Fibroblast of the aortic adventitia (primary cell): ENCODE measurements at regions not wholly inside any gene's neighbourhood (a gene's known extent, or its start where the extent isn't known, plus 50 kb on each side); places are given as distances from the start of the nearest gene placed in this dataset.

Experiments
- DNase-seq: peaks from one replicate; pipeline ENCODE4 v3.0.0-alpha.2; 2010; ENCODE audit warnings: low read depth
- H3K4me3 ChIP-seq: 2 replicates; pipeline ENCODE4 v1.5.1; 2011; ENCODE audit warnings: low read depth, mild to moderate bottlenecking, control low read depth, low read length, moderate library complexity
- CTCF ChIP-seq: IDR thresholded peaks from 2 replicates; pipeline ENCODE4 v1.5.1; 2011; ENCODE audit warnings: mild to moderate bottlenecking, low read length, control low read depth, inconsistent platforms; ENCODE audit not compliant: insufficient read depth

GRCh38 chr12:94879542-94879941, 124.0 kb downstream of the NDUFA12 start:
- no peak for TF ChIP-seq CTCF
- H3K4me3 ChIP-seq, result no peak overlapping the region
- peak; percentile 18 for DNase-seq

DNA sequence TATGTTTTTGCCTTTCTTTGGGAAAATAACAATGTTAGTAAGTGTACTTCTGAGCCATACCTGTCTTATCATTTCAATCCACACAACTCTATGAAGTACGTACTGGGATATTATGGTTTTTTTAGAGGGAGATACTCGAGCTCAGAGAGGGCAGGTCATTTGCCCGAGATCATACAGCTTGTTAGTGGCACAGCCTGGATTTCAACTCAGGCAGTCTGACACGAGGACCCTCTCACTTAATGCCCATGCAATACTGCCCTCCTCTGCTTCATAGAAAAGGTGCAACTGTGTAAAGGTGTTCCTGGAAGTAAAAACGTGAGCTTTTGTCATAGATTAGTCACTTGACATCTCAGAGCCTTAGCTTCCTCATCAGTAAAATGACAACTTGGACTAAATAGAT, 128.0 kb downstream of the NDUFA12 start:
- TF ChIP-seq CTCF, result no peak
- no peak overlapping the region for H3K4me3 ChIP-seq
- peak; percentile 5 for DNase-seq

DNA sequence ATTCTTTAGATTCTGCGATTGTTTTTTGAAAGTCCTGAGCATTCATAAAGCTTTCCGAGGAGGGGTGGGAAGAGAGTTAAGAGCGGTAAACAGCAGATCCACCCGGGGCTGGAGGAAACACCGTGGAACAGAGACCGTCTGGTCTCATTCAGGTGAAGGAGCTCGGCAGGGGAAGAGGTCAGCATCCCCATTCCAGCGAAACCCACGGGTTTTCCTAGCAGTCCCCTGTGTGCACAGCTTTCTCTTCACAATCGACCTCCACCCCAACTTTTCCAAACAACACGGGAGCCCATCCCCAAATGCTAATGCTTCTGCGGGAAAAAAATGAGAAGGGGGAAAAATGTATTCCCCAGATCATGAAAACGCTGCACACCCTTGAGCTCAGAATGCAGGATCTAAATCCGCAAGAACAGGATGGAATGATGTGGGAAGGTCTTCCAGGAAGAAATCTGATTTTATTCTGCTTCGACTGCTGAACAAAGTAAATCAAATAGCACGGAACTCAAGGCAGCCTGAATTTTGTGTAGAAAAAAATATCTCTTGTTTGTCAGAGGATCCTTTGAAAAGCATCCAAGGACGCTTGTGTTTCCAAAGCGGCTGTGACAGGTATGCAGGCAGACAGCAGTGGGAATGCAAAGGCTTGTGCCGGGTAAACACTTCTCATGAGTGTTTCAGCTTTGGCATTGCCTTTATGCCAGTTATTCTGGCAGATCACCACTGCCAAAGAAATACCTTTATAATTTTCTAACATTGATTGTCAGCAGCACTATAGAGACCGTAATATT, 128.8 kb downstream of the NDUFA12 start:
- H3K4me3 ChIP-seq, result no peak overlapping the region
- no peak for DNase-seq
- no peak for TF ChIP-seq CTCF

GRCh38 chr12:94873734-94874517, 129.6 kb downstream of the NDUFA12 start:
- H3K4me3 ChIP-seq, result no peak overlapping the region
- no peak for TF ChIP-seq CTCF
- no peak for DNase-seq

GRCh38 chr12:94872971-94873733, 130.3 kb downstream of the NDUFA12 start:
- no peak for DNase-seq
- no peak overlapping the region for H3K4me3 ChIP-seq
- no peak for TF ChIP-seq CTCF

DNA sequence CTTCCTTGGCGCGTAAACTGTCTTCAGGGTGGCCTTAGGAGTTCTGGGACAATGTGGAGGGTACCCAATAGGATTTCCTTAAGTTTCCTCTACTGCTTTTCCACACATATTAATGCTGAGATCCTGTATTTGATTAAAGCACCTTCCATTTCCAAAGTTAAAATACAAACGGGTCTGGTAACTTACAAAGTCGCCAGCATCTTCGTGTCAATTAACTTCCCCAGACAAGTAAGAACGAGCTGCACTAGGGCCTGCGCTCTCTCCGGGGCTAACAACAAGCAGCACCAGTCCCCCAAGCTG, 130.9 kb downstream of the NDUFA12 start:
- no peak for TF ChIP-seq CTCF
- DNase-seq, result no peak
- H3K4me3 ChIP-seq, result no peak overlapping the region
